ENCODE measurements at regions not wholly inside any gene's neighbourhood (a gene's known extent, or its start where the extent isn't known, plus 50 kb on each side); places are given as distances from the start of the nearest gene placed in this dataset.

- no peak for DNase-seq (ENCODE audit: low read depth)
- TF ChIP-seq CTCF (conservative IDR thresholded peaks at IDR 0.05; ENCODE audit: low read length), result no peak
- no peak overlapping the region for H3K4me3 ChIP-seq (ENCODE audit: low read length)
Measured at GRCh38 chr20:22466447-22467171, 117.8 kb downstream of the FOXA2 start.

GRCh38 chr20:22465622-22466446 lies 118.5 kb downstream of the FOXA2 start:
- DNase-seq (ENCODE audit: low read depth), result no peak
- H3K4me3 ChIP-seq (ENCODE audit: low read length), result no peak overlapping the region
- TF ChIP-seq CTCF (conservative IDR thresholded peaks at IDR 0.05; ENCODE audit: low read length), result no peak

DNA sequence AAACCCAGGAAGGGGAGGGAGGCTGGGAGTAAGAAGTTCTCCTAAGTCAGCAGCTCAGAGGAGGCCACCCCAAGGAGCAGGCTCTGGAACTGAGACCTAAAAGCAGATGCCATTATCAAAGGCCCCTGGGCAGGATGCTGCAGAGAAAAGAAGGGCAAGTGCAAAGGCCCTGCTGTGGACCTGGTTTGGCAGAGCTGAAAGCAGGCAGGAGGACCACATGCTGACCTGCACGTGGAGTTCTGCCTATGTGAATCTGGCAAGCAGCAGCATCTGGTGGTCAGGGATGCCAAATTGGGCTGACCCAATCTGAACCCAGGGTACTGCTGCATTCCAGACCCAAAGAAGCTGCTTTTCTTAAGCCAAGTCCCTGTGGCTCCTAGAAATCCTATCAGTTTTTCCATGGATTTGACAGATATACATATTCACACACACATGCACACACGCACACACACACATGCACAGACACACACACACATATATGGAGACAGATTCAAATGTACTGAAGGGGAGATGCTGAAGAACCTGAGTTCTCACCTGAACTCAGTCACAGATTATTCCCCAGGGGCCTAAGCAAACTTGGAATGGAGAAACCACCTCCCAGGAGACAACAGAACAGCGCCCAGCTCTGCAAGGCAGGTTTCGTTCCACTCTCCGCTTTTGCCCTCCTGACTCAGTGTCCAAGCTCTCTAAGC lies 119.9 kb downstream of the FOXA2 start:
- TF ChIP-seq CTCF (conservative IDR thresholded peaks at IDR 0.05; ENCODE audit: low read length), result no peak
- H3K4me3 ChIP-seq (ENCODE audit: low read length), result no peak overlapping the region
- no peak for DNase-seq (ENCODE audit: low read depth)

GRCh38 chr20:22462975-22463914 lies 121.1 kb downstream of the FOXA2 start:
- no peak for TF ChIP-seq CTCF (conservative IDR thresholded peaks at IDR 0.05; ENCODE audit: low read length)
- H3K4me3 ChIP-seq (ENCODE audit: low read length), result no peak overlapping the region
- DNase-seq (ENCODE audit: low read depth), result no peak

DNA sequence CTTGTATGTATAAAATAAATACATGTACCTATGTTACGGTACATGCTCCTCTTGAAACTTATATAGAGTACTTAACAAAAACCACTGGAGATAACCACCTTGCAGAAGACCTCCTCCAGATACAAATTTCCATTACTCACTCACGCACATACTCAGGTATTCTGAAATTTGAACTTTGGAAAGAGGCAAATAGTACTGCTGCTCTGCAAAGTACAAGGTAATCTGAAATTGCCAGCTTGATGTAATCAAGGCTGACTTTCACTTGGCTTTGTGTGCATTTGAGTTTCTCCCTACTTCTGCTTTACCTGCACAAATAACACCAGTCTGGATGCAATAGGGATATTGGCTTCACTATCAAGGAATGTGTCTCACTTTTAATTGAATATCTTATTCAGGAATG lies 123.6 kb downstream of the FOXA2 start:
- no peak for DNase-seq (ENCODE audit: low read depth)
- TF ChIP-seq CTCF (conservative IDR thresholded peaks at IDR 0.05; ENCODE audit: low read length), result no peak
- no peak overlapping the region for H3K4me3 ChIP-seq (ENCODE audit: low read length)

DNA sequence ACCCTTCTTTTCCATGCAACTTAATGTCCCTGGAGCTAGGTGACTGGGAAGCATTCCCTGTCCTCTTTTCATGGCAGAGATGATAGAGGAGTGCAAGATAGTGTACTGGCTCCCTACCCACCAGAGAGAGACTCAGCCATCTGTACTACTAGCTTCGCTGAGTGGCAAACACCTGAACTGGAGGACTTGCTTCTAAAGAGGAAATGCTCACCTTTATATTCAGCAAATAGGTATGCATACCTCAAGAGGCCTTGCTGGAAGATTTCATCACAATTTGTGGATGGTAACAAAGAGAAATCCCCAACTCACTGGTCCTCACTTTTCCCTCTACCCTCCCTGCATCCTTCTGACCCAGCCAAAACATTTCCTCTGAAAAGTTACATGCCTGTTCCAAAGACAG lies 124.1 kb downstream of the FOXA2 start:
- no peak for DNase-seq (ENCODE audit: low read depth)
- no peak for TF ChIP-seq CTCF (conservative IDR thresholded peaks at IDR 0.05; ENCODE audit: low read length)

More for the DNA sequence above, 124.1 kb downstream of the FOXA2 start:
- H3K4me3 ChIP-seq (ENCODE audit: low read length), result no peak overlapping the region
